T-helper 1 cell treated with Interleukin-12 subunit alpha and Interleukin-12 subunit beta and Interleukin-4 antibody, amounts not matched to agents 30 μg/mL and 1 μg/mL, for 36 hours (primary cell): ENCODE measurements at regions not wholly inside any gene's neighbourhood (a gene's known extent, or its start where the extent isn't known, plus 50 kb on each side); places are given as distances from the start of the nearest gene placed in this dataset.
"Not testable (repeated sequence)": the region's sequence is repeated elsewhere in the genome, so short reads cannot be mapped to it uniquely, and the experiment has no call there.

Experiments used
- H3K27ac Mint-ChIP-seq: one replicate; pipeline ENCODE4 v1.8.0; 2021; ENCODE audit warnings: mild to moderate bottlenecking, mixed read lengths
- H3K27me3 Mint-ChIP-seq: one replicate; pipeline ENCODE4 v1.8.0; 2021; ENCODE audit warnings: low read depth, mixed read lengths
- H3K36me3 Mint-ChIP-seq: one replicate; pipeline ENCODE4 v1.8.0; 2021; ENCODE audit warnings: low read depth, mixed read lengths
- H3K4me1 Mint-ChIP-seq: one replicate; pipeline ENCODE4 v1.8.0; 2021; ENCODE audit warnings: low read depth, mixed read lengths
- H3K4me3 Mint-ChIP-seq: one replicate; pipeline ENCODE4 v1.8.0; 2021; ENCODE audit warnings: mild to moderate bottlenecking, moderate library complexity, mixed read lengths
- H3K9me3 Mint-ChIP-seq: one replicate; pipeline ENCODE4 v1.8.0; 2021; ENCODE audit warnings: mixed read lengths

GRCh38 chr6:166253778-166254204 lies 54.4 kb downstream of the PRR18 start:
- no peak overlapping the region for H3K27ac Mint-ChIP-seq
- peaks cover 72% of the 10 kb centered on the region for H3K27me3 Mint-ChIP-seq
- H3K9me3 Mint-ChIP-seq, result no peaks in the 10 kb centered on the region
- H3K36me3 Mint-ChIP-seq, result no peaks in the 10 kb centered on the region
- no peak overlapping the region for H3K4me3 Mint-ChIP-seq
- peaks cover 13% of the 10 kb centered on the region for H3K4me1 Mint-ChIP-seq

- no peak overlapping the region for H3K27ac Mint-ChIP-seq
- H3K9me3 Mint-ChIP-seq, result no peaks in the 10 kb centered on the region
- H3K27me3 Mint-ChIP-seq, result peaks cover 67% of the 10 kb centered on the region
- H3K36me3 Mint-ChIP-seq, result no peaks in the 10 kb centered on the region
- H3K4me1 Mint-ChIP-seq, result peaks cover 8% of the 10 kb centered on the region
- peak overlapping the region; percentile 60 for H3K4me3 Mint-ChIP-seq
Measured at GRCh38 chr6:166253281-166253681, 54.9 kb downstream of the PRR18 start.

GRCh38 chr6:166252601-166253000 lies 55.6 kb downstream of the PRR18 start:
- Mint-ChIP-seq H3K36me3 (no peaks in the 10 kb centered on the region), H3K27ac (no peak overlapping the region), H3K27me3 (peaks cover 62% of the 10 kb centered on the region), H3K9me3 (no peaks in the 10 kb centered on the region), H3K4me1 (peaks cover 3% of the 10 kb centered on the region), H3K4me3 (no peak overlapping the region)

GRCh38 chr6:166251655-166252054 lies 56.5 kb downstream of the PRR18 start:
- H3K27ac Mint-ChIP-seq, result no peak overlapping the region
- peaks cover 3% of the 10 kb centered on the region for H3K4me1 Mint-ChIP-seq
- H3K27me3 Mint-ChIP-seq, result peaks cover 60% of the 10 kb centered on the region
- H3K9me3 Mint-ChIP-seq, result no peaks in the 10 kb centered on the region
- H3K4me3 Mint-ChIP-seq, result no peak overlapping the region
- no peaks in the 10 kb centered on the region for H3K36me3 Mint-ChIP-seq

GRCh38 chr6:166251211-166251610 lies 57.0 kb downstream of the PRR18 start:
- Mint-ChIP-seq H3K4me1 (peaks cover 3% of the 10 kb centered on the region), H3K27me3 (peaks cover 60% of the 10 kb centered on the region), H3K4me3 (no peak overlapping the region)

GRCh38 chr6:166249061-166249785 lies 59.0 kb downstream of the PRR18 start:
- H3K27ac Mint-ChIP-seq, H3K4me3 Mint-ChIP-seq, H3K36me3 Mint-ChIP-seq, H3K9me3 Mint-ChIP-seq: not testable (repeated sequence)
- Mint-ChIP-seq H3K27me3 (peaks cover 56% of the 10 kb centered on the region), H3K4me1 (peaks cover 12% of the 10 kb centered on the region)

More at GRCh38 chr6:166251211-166251610, 57.0 kb downstream of the PRR18 start:
- H3K36me3 Mint-ChIP-seq, result no peaks in the 10 kb centered on the region
- no peaks in the 10 kb centered on the region for H3K9me3 Mint-ChIP-seq
- no peak overlapping the region for H3K27ac Mint-ChIP-seq

- H3K9me3 Mint-ChIP-seq, result no peaks in the 10 kb centered on the region
- peaks cover 53% of the 10 kb centered on the region for H3K27me3 Mint-ChIP-seq
- H3K36me3 Mint-ChIP-seq, result no peaks in the 10 kb centered on the region
- H3K27ac Mint-ChIP-seq, result no peak overlapping the region
- no peak overlapping the region for H3K4me3 Mint-ChIP-seq
- peaks cover 16% of the 10 kb centered on the region for H3K4me1 Mint-ChIP-seq
Measured at GRCh38 chr6:166245148-166245547, 63.0 kb downstream of the PRR18 start.

- peaks cover 53% of the 10 kb centered on the region for H3K27me3 Mint-ChIP-seq
- peaks cover 16% of the 10 kb centered on the region for H3K4me1 Mint-ChIP-seq
- H3K27ac Mint-ChIP-seq, result peak overlapping the region; percentile 53
- H3K4me3 Mint-ChIP-seq, result peak overlapping the region; percentile 49
- no peaks in the 10 kb centered on the region for H3K36me3 Mint-ChIP-seq
- H3K9me3 Mint-ChIP-seq, result no peaks in the 10 kb centered on the region
Measured at GRCh38 chr6:166244353-166245045, 63.7 kb downstream of the PRR18 start.

GRCh38 chr6:166242888-166243287 lies 65.3 kb downstream of the PRR18 start:
- Mint-ChIP-seq H3K4me1 (peaks cover 16% of the 10 kb centered on the region), H3K9me3 (no peaks in the 10 kb centered on the region), H3K4me3 (no peak overlapping the region), H3K36me3 (no peaks in the 10 kb centered on the region), H3K27ac (no peak overlapping the region), H3K27me3 (peaks cover 68% of the 10 kb centered on the region)

- Mint-ChIP-seq H3K27ac (no peak overlapping the region), H3K9me3 (no peaks in the 10 kb centered on the region), H3K4me1 (peaks cover 16% of the 10 kb centered on the region), H3K27me3 (peaks cover 71% of the 10 kb centered on the region), H3K4me3 (no peak overlapping the region), H3K36me3 (no peaks in the 10 kb centered on the region)
Measured at GRCh38 chr6:166241974-166242373, 66.2 kb downstream of the PRR18 start.

GRCh38 chr6:166240889-166241288 lies 67.3 kb downstream of the PRR18 start:
- Mint-ChIP-seq H3K4me3 (no peak overlapping the region), H3K27ac (no peak overlapping the region), H3K36me3 (no peaks in the 10 kb centered on the region), H3K27me3 (peaks cover 66% of the 10 kb centered on the region), H3K9me3 (no peaks in the 10 kb centered on the region), H3K4me1 (peaks cover 16% of the 10 kb centered on the region)

GRCh38 chr6:166237617-166238016 lies 70.0 kb upstream of the TBXT start:
- Mint-ChIP-seq H3K4me1 (peaks cover 6% of the 10 kb centered on the region), H3K4me3 (no peak overlapping the region), H3K36me3 (no peaks in the 10 kb centered on the region), H3K9me3 (no peaks in the 10 kb centered on the region), H3K27ac (no peak overlapping the region), H3K27me3 (peaks cover 68% of the 10 kb centered on the region)

GRCh38 chr6:166236596-166236995 lies 68.9 kb upstream of the TBXT start:
- no peaks in the 10 kb centered on the region for H3K36me3 Mint-ChIP-seq
- no peak overlapping the region for H3K27ac Mint-ChIP-seq
- H3K4me1 Mint-ChIP-seq, result peaks cover 9% of the 10 kb centered on the region
- no peak overlapping the region for H3K4me3 Mint-ChIP-seq
- H3K9me3 Mint-ChIP-seq, result no peaks in the 10 kb centered on the region
- H3K27me3 Mint-ChIP-seq, result peaks cover 64% of the 10 kb centered on the region

GRCh38 chr6:166235666-166236292 lies 68.1 kb upstream of the TBXT start:
- no peaks in the 10 kb centered on the region for H3K9me3 Mint-ChIP-seq
- peaks cover 56% of the 10 kb centered on the region for H3K27me3 Mint-ChIP-seq
- no peak overlapping the region for H3K4me3 Mint-ChIP-seq
- H3K4me1 Mint-ChIP-seq, result peaks cover 9% of the 10 kb centered on the region
- no peak overlapping the region for H3K27ac Mint-ChIP-seq
- no peaks in the 10 kb centered on the region for H3K36me3 Mint-ChIP-seq

GRCh38 chr6:166231181-166231580 lies 63.5 kb upstream of the TBXT start:
- H3K27me3 Mint-ChIP-seq, result peaks cover 53% of the 10 kb centered on the region
- not testable (repeated sequence) for H3K36me3 Mint-ChIP-seq, H3K4me3 Mint-ChIP-seq, H3K9me3 Mint-ChIP-seq, H3K27ac Mint-ChIP-seq
- H3K4me1 Mint-ChIP-seq, result peaks cover 19% of the 10 kb centered on the region
